IMR-90 (cell line): ENCODE measurements at regions not wholly inside any gene's neighbourhood (a gene's known extent, or its start where the extent isn't known, plus 50 kb on each side); places are given as distances from the start of the nearest gene placed in this dataset.

Experiments
- ATAC-seq: fragments of 200-7000 bp; cut with Tn5 transposase; 2 replicates; pipeline ENCODE4 v1.9.1; 2020; ENCODE audit warnings: low read depth, mild to moderate bottlenecking, moderate library complexity
- BruUV-seq: library from RNA; stranded (reverse); fragments of 400-500 nt; replicated peaks from 2 replicates; lab custom pipeline; 2021; lab: Mats Ljungman, UMichigan
- CTCF ChIA-PET: fragments of 300-600 bp; formaldehyde crosslinking; extraction: SDS; loops from one replicate; lab custom pipeline; 2021; ENCODE audit warnings: antibody characterized with exemption; lab: Yijun Ruan, JAX
- POLR2A ChIA-PET: fragments of 300-600 bp; sonication (Branson Sonifier 250); formaldehyde crosslinking; loops from one replicate; lab custom pipeline; 2022; ENCODE audit warnings: antibody characterized with exemption; ENCODE audit not compliant: unreplicated experiment; lab: Charles Lee
- DNase-seq: peaks from one replicate; pipeline ENCODE4 v3.0.0; 2013
- H2AFZ ChIP-seq: replicated peaks from 2 replicates; pipeline ENCODE3; 2013; ENCODE audit warnings: low read length, mild to moderate bottlenecking; ENCODE audit not compliant: poor library complexity
- H2AK5ac ChIP-seq: 2 replicates; pipeline ENCODE4 v1.6.1; 2013; ENCODE audit warnings: low read depth, low read length, inconsistent platforms
- H2AK9ac ChIP-seq: replicated peaks from 2 replicates; pipeline ENCODE3; 2013; ENCODE audit warnings: mild to moderate bottlenecking, low read depth, low read length, moderate library complexity; ENCODE audit not compliant: poor library complexity
- H2BK120ac ChIP-seq: 2 replicates; pipeline ENCODE4 v1.6.1; 2013; ENCODE audit warnings: low read depth, low read length, inconsistent platforms
- H2BK15ac ChIP-seq: 3 replicates; pipeline ENCODE4 v1.6.1; 2013; ENCODE audit warnings: low read depth, low read length, inconsistent platforms
- H2BK20ac ChIP-seq: 2 replicates; pipeline ENCODE4 v1.6.1; 2013; ENCODE audit warnings: low read depth, mild to moderate bottlenecking, inconsistent platforms, low read length, moderate library complexity
- H2BK5ac ChIP-seq: 2 replicates; pipeline ENCODE4 v1.6.1; 2013; ENCODE audit warnings: mild to moderate bottlenecking, low read depth, low read length, inconsistent platforms; ENCODE audit not compliant: poor library complexity, severe bottlenecking
- H3K14ac ChIP-seq: replicated peaks from 2 replicates; pipeline ENCODE4 v1.6.1; 2013; ENCODE audit warnings: low read depth, low read length, inconsistent platforms
- H3K18ac ChIP-seq: 2 replicates; pipeline ENCODE4 v1.6.1; 2013; ENCODE audit warnings: low read depth, low read length, control low read depth
- H3K23ac ChIP-seq: 2 replicates; pipeline ENCODE4 v1.6.1; 2013; ENCODE audit warnings: low read depth, low read length, inconsistent platforms
- H3K27ac ChIP-seq: 2 replicates; pipeline ENCODE4 v1.5.1; 2013; ENCODE audit warnings: mild to moderate bottlenecking, control low read depth, low read length; ENCODE audit not compliant: insufficient read depth
- H3K27me3 ChIP-seq: 2 replicates; pipeline ENCODE4 v1.6.1; 2013; ENCODE audit warnings: low read length; ENCODE audit not compliant: control insufficient read depth, insufficient read depth
- H3K36me3 ChIP-seq: 2 replicates; pipeline ENCODE4 v1.6.1; 2013; ENCODE audit warnings: low read length, mixed read lengths; ENCODE audit not compliant: control insufficient read depth, insufficient read depth
- H3K4ac ChIP-seq: 2 replicates; pipeline ENCODE4 v1.6.1; 2013; ENCODE audit warnings: low read depth, low read length, inconsistent platforms
- H3K4me1 ChIP-seq: 2 replicates; pipeline ENCODE4 v1.6.1; 2013; ENCODE audit warnings: low read length, mixed read lengths; ENCODE audit not compliant: control insufficient read depth, insufficient read depth
- H3K4me2 ChIP-seq: 2 replicates; pipeline ENCODE4 v1.6.1; 2013; ENCODE audit warnings: low read depth, mild to moderate bottlenecking, control low read depth, low read length, moderate library complexity
- H3K4me3 ChIP-seq: 2 replicates; pipeline ENCODE4 v1.5.1; 2013; ENCODE audit warnings: low read depth, mild to moderate bottlenecking, control low read depth, low read length, moderate library complexity; ENCODE audit not compliant: insufficient read depth
- H3K56ac ChIP-seq: 2 replicates; pipeline ENCODE4 v1.6.1; 2013; ENCODE audit warnings: low read length, inconsistent platforms; ENCODE audit not compliant: insufficient read depth; ENCODE audit errors: extremely low read depth
- H3K79me1 ChIP-seq, 2 experiments: 2 replicates each; pipeline ENCODE4 v1.6.1; 2013; ENCODE audit warnings: low read length in 2 of 2, inconsistent platforms in 1 of 2, low read depth in 1 of 2
- H3K9ac ChIP-seq: 2 replicates; pipeline ENCODE4 v1.6.1; 2013; ENCODE audit warnings: low read depth, low read length, control low read depth
- H3K9me1 ChIP-seq: 2 replicates; pipeline ENCODE4 v1.6.1; 2013; ENCODE audit warnings: low read length, inconsistent platforms; ENCODE audit not compliant: insufficient read depth
- H3K9me3 ChIP-seq: 2 replicates; pipeline ENCODE4 v1.6.1; 2013; ENCODE audit warnings: low read length; ENCODE audit not compliant: control insufficient read depth, insufficient read depth
- H4K20me1 ChIP-seq: 2 replicates; pipeline ENCODE4 v1.6.1; 2013; ENCODE audit warnings: low read length, inconsistent platforms; ENCODE audit not compliant: insufficient read depth
- H4K5ac ChIP-seq: 2 replicates; pipeline ENCODE4 v1.6.1; 2013; ENCODE audit warnings: mild to moderate bottlenecking, low read depth, low read length, control low read depth
- H4K8ac ChIP-seq, 2 experiments: 2 replicates each; pipeline ENCODE4 v1.6.1; 2013; ENCODE audit warnings: low read depth in 2 of 2, low read length in 2 of 2, control low read depth in 1 of 2, inconsistent platforms in 1 of 2
- H4K91ac ChIP-seq: 2 replicates; pipeline ENCODE4 v1.6.1; 2013; ENCODE audit warnings: low read depth, low read length, inconsistent platforms; ENCODE audit not compliant: insufficient read depth
- CHD1 ChIP-seq: IDR thresholded peaks from 2 replicates; pipeline ENCODE4 v1.6.1; 2012; ENCODE audit warnings: low read depth, low read length, improper control_type of control experiment
- CTCF ChIP-seq: conservative IDR thresholded peaks from 2 replicates; pipeline ENCODE4 v1.5.1; 2012; ENCODE audit warnings: mild to moderate bottlenecking, low read depth, low read length, improper control_type of control experiment
- MAFK ChIP-seq: IDR thresholded peaks from 2 replicates; pipeline ENCODE4 v1.6.1; 2012; ENCODE audit warnings: low read depth, low read length, improper control_type of control experiment
- MXI1 ChIP-seq: IDR thresholded peaks from 2 replicates; pipeline ENCODE4 v1.6.1; 2012; ENCODE audit warnings: low read depth, mild to moderate bottlenecking, low read length, moderate library complexity, borderline replicate concordance
- NFE2L2 ChIP-seq: fragments of 150-350 bp; IDR thresholded peaks from 2 replicates; pipeline ENCODE4 v1.6.1; 2016; ENCODE audit warnings: low read depth, mild to moderate bottlenecking, low read length
- POLR2A ChIP-seq: IDR thresholded peaks from 2 replicates; pipeline ENCODE4 v1.6.1; 2012; ENCODE audit warnings: mild to moderate bottlenecking, low read depth, low read length
- RAD21 ChIP-seq: IDR thresholded peaks from 2 replicates; pipeline ENCODE4 v1.6.1; 2012; ENCODE audit warnings: low read length, improper control_type of control experiment
- WGBS, 2 experiments: methylation state at CpG; one replicate each; pipeline versions ENCODE4 v1.1.5 to v1.1.7; 2013; ENCODE audit warnings: missing lambda C conversion rate in 2 of 2; ENCODE audit not compliant: insufficient read length in 1 of 2; ENCODE audit errors: extremely low coverage in 2 of 2; 5-methylcytosine and 5-hydroxymethylcytosine counted together
- dilution Hi-C: fragments of 300-500 bp; cut with HindIII; formaldehyde crosslinking; loops from one replicate; pipeline ENCODE4 v1.14.3; 2018; ENCODE audit warnings: low sequenced_read_pairs; ENCODE audit not compliant: unreplicated experiment
- in situ Hi-C: fragments of 300-500 bp; cut with MboI; formaldehyde crosslinking; loops from 3 replicates; pipeline ENCODE4 v1.14.3; 2019; ENCODE audit warnings: low sequenced_read_pairs, inconsistent platforms, mixed read lengths
- intact Hi-C: fragments of 100-400 bp; cut with micrococcal nuclease; formaldehyde crosslinking; loops from 2 replicates; pipeline ENCODE4 v1.10.0; 2022
- TF ChIP-seq, protein P1 (sequence below): fragments of 150-350 bp; IDR thresholded peaks from 2 replicates; pipeline ENCODE4 v1.6.1; 2017; ENCODE audit warnings: mild to moderate bottlenecking, antibody characterized with exemption, low read length, low read depth

GRCh38 chr6:67433124-67433523, 1202.0 kb upstream of the ADGRB3 start:
- ATAC-seq (no peak), DNase-seq (no peak)
- Histone ChIP-seq H3K56ac (no peak overlapping the region), H3K79me1 (no peaks in the 10 kb centered on the region), H2AFZ (no peak overlapping the region), H2BK120ac (no peak overlapping the region), H3K9me1 (no peaks in the 10 kb centered on the region), H3K18ac (no peak overlapping the region), H3K9me3 (peaks cover 2% of the 10 kb centered on the region), H4K8ac (no peak overlapping the region), H2BK5ac (no peak overlapping the region), H3K9ac (no peak overlapping the region), H3K36me3 (no peaks in the 10 kb centered on the region), H3K23ac (no peak overlapping the region), H3K4me2 (no peak overlapping the region), H3K4me3 (no peak overlapping the region), H4K91ac (no peak overlapping the region), H2AK5ac (no peak overlapping the region), H4K5ac (no peak overlapping the region), H3K27ac (no peak overlapping the region), H3K4me1 (no peaks in the 10 kb centered on the region), H3K14ac (no peak overlapping the region), H3K27me3 (no peaks in the 10 kb centered on the region), H3K4ac (no peak overlapping the region), H2AK9ac (no peak overlapping the region), H2BK15ac (no peak overlapping the region), H2BK20ac (no peak overlapping the region), H4K20me1 (no peaks in the 10 kb centered on the region)
- ChIA-PET CTCF (no interaction called here), POLR2A (no interaction called here)
- dilution Hi-C loops (no loop called here), in situ Hi-C loops (no loop called here), intact Hi-C loops (no loop called here)
- no TSS peak for BruUV-seq
- WGBS, 2 experiments, result no CpG with 5 or more reads among the region's 2 CpGs
- TF ChIP-seq CHD1 (no peak), CTCF (no peak), POLR2A (no peak), NFE2L2 (no peak), RAD21 (no peak), MXI1 (no peak), MAFK (no peak)
- TF ChIP-seq, protein P1, sequence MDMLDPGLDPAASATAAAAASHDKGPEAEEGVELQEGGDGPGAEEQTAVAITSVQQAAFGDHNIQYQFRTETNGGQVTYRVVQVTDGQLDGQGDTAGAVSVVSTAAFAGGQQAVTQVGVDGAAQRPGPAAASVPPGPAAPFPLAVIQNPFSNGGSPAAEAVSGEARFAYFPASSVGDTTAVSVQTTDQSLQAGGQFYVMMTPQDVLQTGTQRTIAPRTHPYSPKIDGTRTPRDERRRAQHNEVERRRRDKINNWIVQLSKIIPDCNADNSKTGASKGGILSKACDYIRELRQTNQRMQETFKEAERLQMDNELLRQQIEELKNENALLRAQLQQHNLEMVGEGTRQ, result no peak
